ENCODE measurements at regions not wholly inside any gene's neighbourhood (a gene's known extent, or its start where the extent isn't known, plus 50 kb on each side); places are given as distances from the start of the nearest gene placed in this dataset.

DNA sequence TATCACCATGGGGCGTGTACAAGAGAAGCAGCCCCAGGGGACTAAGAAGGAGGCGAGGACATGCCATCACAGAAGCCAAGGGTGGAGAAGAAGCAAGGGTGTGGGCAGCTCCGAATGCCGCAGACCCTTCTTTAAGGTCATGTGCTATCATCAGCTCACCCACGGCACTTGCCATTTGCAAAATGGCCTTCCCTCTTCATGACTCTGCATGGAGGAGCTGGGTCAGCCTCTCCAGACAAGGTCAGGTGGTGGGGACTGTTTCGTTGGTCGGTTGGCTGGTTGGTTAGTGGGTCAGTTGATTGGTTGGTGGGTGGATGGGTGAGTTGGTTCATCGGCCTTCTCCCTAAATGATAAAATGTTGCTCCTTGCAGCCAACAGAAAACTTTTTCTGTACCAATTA lies 622.5 kb downstream of the TBC1D22A start:
- no peak for TF ChIP-seq POLR2A (IDR thresholded peaks at IDR 0.05)
- TF ChIP-seq, protein P1, sequence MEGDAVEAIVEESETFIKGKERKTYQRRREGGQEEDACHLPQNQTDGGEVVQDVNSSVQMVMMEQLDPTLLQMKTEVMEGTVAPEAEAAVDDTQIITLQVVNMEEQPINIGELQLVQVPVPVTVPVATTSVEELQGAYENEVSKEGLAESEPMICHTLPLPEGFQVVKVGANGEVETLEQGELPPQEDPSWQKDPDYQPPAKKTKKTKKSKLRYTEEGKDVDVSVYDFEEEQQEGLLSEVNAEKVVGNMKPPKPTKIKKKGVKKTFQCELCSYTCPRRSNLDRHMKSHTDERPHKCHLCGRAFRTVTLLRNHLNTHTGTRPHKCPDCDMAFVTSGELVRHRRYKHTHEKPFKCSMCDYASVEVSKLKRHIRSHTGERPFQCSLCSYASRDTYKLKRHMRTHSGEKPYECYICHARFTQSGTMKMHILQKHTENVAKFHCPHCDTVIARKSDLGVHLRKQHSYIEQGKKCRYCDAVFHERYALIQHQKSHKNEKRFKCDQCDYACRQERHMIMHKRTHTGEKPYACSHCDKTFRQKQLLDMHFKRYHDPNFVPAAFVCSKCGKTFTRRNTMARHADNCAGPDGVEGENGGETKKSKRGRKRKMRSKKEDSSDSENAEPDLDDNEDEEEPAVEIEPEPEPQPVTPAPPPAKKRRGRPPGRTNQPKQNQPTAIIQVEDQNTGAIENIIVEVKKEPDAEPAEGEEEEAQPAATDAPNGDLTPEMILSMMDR (IDR thresholded peaks at IDR 0.05) = no peak

All from adrenal gland (tissue), 5 donors.